ENCODE measurements at regions not wholly inside any gene's neighbourhood (a gene's known extent, or its start where the extent isn't known, plus 50 kb on each side); places are given as distances from the start of the nearest gene placed in this dataset.

DNA sequence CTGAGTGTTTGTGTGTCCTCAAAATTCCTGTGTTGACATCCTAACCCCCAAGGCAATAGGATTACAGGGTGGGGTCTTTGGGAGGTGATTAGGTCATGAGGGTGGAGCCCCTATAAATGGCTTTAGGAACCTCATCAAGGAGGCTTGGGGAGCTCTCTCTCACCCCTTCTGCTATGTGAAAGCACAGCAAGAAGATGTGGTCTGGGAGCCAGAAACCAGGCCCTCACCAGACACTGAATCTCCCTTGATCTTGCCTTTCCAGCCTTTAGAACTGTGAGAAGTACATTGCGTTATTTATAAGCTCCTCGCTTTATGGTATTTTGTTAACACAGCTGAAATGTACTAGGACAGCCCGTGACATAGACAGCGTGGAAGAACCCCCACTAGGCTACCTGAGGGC is 712.0 kb upstream of the SGCG start:
- DNase-seq, result no peak

DNA sequence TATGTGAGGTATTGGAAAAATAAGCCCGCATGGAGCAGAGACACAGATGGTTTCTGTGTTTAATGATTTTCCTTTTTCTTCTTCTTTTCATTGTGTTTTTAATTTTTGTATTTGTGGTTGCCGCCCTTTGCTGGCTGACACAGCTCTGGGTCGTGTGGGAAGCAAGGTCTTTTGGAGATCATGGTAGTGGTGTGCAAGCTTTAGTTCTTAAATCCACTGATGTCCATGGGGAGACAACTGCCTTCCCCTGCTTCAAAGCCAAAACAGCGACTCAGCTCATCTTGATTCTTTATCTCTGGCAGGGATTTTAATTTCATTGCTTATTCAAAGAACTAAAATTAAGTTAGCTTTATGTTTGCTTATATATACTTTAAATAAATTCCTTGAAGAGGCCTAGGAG is 711.3 kb upstream of the SGCG start:
- no peak for DNase-seq

DNA sequence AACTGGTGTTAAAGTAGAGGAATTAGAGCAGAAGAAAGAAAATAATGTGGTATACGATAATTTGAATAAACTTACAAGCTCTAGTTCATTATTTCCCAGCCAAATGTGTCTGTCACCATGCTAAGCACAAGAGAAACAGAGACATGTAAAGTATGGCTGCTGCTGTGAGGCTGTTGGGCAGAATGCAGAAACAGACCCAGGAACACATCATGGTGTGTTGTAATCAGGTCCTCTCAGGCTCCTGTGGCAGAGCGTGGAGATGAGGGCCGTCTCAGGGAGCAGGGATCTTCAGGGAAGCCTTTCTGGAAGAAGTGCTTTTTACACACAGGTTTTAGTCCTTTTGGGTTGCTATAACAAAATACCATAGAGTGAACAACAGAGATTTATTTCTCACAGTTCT is 710.7 kb upstream of the SGCG start:
- no peak for DNase-seq

DNA sequence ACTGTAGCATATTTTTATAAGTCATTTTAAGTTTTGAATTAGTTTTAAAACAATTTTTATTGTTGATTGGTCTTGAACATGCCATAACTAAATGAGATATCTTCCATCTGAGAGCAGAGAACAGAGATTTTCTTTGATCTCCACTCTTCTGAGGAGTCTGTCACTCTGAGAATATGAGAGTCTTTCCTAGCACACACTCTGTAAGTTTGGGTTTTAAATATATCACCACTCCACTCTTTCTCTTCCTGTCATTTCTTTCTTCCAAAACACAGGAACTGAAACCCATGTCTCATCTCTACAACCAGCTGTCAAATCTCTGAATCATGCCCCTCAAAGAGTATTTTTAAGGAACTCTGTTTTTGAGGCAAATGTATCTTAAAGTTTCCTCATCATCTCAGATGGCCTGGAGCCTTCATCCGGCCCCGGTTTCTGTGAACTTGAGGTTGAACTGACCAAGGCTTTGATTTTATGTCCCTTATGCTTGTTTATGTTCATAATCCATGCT is 698.2 kb upstream of the SGCG start:
- no peak for DNase-seq

DNA sequence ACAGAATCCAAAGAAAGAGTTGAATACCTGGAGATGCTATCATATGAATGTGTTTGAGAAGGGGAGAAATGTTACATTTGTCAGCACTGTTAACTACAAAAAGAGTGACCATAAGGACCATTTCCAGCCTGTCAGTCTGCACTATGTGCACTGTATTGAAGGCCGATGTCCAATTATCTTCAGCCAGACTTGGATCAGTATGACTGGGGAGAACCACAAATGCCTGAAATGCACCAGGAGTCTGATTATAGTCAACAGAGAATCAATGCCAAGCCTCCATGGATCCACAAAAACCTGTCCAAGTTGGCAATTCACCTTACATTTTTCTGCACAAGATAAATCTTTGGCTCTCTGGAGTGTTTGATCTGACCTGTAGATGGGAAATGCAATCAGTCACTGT is 697.5 kb upstream of the SGCG start:
- DNase-seq, result no peak

DNA sequence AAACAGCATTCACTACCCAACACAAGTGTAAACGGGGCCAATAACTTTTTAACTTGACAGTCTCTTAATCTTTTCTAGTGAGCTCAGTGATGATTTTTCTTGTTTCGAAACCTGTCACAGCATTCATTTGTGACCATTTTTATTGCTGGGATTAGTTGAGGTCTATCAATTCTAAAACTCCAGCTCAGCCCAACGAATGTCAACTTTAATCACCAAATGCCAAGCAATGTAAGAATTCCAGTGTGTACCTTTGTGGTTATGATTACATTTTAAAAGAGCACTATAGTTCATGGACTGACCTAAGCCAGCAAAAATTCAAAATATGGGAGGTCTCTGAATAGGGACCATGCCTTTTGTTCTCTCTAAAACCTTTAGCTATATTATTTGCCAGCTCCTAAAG is 694.3 kb upstream of the SGCG start:
- DNase-seq, result no peak

DNA sequence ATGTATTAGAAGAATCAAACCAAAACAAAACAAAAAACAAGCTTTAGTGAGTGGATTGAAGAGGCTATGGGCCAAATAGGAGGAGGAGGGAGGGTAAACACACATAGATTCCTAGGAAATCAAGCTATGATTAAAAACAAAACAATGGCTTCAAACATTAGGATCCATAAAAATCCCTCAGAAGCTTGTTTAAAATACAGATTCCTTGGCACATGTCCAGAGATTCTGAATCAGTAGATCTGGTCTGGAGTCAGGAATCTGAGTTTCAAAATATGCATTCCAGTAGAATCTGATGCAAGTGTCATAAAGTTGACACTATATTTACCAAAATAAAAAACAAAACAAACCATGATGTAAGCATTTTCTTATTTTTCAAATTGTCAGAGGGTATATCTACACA is 692.8 kb upstream of the SGCG start:
- no peak for DNase-seq

DNA sequence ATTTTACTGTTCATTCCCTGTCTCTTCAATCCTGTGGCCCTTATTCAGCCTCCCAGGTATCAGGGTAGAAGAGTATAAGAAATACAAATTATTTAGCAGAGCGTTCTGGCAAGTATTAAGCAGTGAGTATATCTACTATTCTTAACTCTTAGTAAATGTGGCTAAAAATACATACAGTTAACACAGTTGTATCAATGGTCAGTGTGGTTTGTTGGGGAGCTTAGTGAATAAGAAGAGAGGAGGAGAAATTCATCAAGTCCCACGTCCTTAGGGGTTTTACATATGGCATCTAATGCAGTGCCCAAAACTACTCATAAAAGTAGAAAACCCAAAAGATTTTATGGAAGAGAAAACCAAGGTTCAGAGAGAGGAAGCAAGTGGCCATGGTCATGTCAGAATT is 691.0 kb upstream of the SGCG start:
- DNase-seq, result no peak

DNA sequence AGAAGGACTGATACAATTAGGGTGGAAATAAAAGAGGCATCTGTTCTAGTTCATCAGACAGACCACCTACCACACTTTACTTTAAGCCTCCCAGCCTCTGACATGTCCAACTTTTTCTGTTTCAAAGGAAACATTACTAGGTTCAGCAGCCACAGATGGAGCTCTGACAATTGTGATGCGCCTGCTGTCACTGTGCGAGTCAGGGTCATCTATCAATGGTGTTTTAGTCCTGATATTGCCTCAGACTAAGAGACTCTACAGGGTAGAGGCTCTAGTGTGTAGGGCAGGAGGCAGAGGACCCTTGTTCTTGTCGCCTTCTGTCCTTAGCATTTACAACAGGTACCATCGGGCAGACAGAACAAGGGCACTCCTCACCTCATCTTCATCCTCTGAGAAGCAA is 685.0 kb upstream of the SGCG start:
- no peak for DNase-seq

DNA sequence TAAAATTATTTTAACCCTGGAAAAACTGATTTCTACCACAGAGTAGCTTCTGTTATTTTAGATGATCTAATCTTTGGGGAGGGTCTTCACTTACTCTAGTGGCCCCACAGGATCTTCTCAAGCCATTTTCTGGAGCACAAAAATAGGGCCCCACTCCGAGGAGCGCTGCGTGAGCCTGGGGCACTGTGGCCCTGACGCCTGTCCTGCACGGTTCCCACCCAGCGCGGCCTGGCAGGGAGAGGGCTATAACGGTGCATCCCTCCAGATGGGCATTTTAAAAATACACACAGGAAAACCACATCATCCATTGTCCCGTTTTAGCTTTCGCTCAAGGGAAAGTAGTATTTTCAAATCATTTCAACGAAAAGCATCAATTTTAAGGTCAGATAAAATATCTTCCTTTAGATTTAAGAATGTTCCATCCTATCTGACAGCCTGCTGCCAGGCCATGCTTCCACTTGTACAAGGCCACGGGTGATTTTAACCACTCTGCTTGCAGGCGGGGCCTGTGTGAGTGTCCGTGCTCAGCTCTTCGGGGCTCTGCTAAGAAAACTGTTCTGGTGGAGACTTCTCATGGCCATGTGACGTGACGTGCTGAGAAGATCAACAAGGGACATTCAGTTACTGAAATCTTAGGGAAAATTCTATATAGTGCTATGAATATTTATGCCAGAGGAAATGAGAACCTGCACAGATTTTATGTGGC is 683.8 kb upstream of the SGCG start:
- no peak for DNase-seq

DNA sequence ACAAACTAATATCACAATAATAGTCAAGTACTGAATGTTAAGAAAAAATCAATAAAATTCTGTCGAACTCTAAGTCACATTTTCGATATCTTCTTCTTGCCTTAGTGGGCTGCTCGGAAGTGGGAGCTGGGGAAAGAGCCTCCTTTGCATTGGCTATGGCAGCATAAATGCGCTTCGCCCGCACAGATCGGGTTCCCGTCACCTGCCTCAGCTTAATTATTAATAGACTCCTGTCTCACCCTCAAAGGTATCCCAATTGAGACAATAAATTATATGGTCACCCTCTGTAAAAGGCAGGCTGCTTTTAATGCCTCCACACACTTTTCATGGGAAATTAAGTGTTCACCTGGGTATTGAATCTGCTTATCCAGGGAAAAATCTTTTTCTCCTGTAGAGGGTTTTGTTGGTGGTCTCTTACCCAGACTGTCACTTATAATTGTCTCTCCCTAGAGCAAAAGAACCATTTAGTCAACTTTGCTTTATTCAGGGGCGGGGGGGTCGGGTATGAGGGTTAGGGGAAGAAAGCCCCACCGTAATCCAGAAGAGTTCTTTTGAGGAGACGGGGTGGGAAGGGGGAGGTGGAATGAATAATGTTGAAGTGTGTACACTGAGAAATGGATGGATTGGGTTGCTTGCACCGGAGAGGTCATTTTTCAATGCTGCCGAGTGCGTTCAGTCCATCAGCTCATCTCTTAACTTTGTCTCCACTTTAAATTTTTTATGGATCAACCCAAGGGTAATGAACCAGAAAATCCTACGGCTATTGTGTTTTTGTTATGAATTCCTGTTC is 682.6 kb upstream of the SGCG start:
- no peak for DNase-seq

DNA sequence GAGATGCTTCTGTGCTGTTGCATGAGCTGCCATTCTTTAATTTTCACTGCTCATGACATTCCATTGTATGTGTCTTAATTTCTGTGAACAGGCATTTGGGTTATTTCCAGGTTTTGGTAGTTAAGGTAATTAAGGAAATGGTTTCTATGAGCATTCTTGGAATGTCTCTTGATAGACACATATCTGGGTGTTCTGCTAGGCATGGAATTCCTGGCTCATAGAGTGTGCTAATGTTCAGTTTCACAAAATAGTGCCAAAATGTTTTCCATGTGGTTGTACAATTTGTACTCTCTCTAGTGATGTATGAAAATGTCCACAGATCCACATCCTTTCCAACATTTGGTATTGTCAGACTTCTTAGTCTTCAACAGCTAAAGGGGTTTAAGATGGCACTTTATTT is 680.9 kb upstream of the SGCG start:
- no peak for DNase-seq

DNA sequence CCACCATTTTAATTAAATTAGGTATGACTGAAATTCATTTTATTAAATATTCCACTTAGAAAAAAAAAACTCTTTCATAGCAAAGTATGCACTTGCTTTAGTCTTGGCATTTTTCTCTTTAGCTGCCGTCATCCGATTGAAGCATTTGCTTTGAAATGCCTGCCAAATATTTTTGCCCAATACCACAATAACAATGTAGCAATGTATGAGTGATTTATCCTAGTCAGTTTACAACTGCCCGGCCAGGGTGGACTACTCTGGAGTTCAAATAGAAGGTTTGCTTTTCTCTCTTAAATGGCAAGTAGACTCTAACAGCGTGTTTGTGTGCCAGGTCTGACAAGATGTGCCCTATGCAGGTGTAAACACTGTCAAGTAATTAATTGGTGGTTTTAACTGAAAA is 675.3 kb upstream of the SGCG start:
- no peak for DNase-seq

DNA sequence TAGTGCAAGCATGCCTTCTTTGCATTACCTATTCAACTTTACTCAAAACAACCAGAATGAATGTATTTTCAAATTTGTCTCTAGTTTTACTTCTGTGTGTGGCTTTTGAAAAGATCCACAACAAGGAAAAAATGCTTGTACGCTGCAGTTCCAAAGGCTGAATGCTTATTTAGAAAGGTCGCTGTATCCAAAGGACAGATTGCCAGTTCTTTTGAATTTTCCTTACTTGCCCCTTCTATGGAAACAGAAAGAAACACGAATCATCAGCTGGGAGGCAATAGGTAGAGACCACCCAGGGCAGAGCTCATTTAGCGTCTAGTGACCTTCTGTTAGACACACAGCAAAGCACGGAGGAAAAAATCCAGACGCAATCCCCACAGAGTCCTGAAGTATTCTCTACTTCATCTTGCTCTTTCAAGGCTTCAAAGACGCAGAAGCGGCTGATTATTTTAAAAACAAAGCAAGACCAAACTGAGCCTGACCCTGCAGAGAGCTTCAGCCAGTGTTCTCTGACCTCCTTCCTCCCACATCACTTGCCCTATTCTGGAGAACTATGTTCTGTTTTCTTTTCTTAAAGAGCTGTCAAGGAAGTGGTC is 674.6 kb upstream of the SGCG start:
- no peak for DNase-seq

DNA sequence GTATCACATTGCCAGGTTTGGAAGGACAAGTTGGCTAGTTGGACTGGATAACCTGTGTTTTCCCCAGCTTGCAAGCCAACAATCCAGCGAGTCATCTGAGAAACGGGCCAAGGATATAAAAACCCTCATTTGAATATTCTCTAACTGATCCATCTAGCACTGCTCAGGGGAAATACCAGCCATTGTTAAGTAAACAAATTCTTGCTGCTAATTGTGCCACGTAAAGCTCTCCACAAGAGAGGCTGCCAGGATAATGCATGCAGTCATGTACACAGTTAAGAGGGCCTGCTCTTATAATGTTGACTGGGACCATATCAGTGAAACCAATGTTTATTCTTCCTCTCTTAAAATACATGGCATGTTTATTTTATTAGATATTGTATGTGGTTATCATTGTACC is 663.2 kb upstream of the SGCG start:
- no peak for DNase-seq

DNA sequence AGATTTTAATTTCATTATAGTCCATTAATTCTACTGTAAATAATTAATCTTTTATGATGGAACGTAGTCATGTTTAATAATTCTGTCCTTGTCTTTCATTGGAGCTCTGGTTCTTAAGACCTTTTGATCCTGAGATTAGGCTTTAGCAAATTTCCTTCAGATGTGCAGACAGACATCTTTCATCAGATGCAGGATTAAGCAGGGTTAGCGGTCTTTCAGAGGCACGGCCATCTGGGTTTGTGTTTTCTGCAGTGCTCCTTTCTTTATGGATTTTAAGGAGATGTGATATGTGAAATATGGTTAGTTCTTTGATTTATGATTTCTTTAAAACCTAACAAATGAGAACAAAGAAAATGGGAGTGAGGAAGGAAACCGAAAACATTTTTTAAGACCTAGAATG is 643.9 kb upstream of the SGCG start:
- DNase-seq, result no peak

DNA sequence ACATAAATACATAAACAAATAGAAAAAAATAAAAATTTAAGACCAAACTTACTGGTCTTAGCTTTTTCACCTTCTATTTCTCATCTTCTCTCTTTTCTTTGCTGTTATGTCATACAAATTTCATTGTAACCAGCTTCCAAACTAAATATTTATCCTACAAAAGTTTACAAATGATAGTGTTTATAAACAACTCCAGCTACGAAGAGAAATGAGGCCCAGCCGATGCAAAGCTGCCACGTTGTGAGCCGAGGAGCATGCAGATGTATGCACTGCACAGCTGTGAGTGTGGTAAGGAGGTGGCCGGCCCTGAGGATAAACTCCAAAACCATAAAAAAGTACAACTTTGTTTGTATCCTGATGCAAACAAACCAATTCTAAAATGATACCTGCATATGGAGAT is 642.4 kb upstream of the SGCG start:
- DNase-seq, result no peak

DNA sequence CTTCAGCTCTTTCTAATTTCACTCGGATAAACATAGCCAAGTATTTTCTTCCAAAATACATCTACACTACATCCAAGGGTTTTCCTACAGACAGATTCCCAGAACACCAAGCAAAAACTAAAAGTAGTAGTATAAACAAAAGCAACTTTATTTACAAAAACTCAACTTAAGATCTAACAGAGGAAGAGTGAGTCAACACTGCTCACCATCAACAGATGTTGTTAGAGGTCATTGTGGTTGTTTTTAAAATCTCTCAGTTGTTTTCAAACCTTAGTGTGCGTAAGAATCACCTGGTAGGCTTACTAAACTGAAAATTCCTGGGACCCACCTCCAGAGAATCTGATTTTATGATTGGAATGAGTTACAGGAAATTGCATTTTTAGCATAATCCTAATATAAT is 631.7 kb upstream of the SGCG start:
- DNase-seq, result no peak

DNA sequence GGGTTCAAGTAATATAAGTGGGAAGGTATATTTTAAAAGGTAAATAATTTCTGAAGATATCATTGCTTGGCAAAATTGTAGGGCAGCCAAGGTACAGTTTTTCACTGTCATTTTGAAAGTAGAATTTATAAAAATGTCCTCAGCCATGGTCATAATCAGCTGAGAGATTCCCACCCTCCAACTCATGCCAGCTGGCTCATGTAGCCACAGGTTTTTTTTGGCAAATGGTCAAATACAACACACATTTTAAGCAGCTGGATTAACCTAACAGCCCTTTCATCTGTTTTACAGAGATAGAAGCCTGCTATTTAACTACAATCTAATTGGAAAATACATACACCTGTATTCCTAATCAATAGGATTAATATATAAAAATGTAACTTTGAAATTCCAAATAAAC is 619.2 kb upstream of the SGCG start:
- DNase-seq, result no peak

DNA sequence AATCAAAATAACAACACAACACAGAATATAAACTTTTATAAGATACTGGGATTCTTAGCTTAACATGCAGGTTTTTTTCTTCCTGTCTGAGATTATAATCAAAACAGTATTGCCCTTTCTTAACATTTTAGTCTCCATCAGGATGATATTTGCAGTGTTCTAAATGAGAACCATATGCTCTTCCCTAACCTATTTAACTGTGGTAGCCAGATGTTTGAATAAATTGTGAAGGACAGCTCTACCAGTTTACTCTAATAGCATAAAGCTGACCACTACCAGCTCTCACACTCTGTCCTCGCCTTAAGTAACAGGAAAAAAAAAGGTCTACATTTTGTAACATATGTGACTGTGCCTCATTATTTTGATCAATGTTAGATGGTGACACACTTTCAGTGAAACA is 618.7 kb upstream of the SGCG start:
- no peak for DNase-seq

DNA sequence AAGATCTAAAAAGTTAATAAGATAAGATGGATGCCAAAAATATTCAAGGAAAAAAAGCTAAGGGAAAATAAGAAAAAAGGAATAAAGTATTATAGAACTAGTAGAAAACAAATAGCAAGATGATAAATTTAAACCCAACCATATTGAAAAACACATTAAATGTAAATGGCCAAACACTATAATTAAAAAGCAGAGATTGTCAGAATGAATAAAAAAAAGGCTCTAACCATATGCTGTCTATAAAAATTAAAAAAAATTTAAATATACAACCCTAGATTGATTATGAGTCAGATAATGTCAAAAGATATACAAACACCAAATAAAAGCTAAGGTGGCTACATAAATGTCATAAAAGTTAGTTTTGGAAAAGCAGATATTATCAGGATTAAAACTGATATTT is 617.5 kb upstream of the SGCG start:
- DNase-seq, result no peak

DNA sequence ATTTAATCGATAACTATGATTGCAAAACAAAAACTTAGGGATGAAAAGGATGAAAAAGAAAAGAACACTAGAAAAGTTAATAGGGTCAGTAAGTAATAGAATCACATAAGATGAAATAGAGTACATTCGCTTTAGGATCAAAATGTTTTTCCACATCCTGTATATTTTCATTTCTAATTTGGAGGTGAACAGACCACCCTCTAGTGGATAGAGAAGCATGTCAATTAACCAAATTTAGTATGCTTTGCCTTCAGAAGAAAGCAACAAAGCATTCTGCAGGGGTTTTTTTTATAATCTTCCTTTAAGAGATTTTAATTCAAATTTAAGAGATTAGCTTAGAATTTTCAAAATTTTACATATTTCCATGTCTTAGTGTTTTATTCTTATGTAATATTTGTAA is 611.0 kb upstream of the SGCG start:
- no peak for DNase-seq

DNA sequence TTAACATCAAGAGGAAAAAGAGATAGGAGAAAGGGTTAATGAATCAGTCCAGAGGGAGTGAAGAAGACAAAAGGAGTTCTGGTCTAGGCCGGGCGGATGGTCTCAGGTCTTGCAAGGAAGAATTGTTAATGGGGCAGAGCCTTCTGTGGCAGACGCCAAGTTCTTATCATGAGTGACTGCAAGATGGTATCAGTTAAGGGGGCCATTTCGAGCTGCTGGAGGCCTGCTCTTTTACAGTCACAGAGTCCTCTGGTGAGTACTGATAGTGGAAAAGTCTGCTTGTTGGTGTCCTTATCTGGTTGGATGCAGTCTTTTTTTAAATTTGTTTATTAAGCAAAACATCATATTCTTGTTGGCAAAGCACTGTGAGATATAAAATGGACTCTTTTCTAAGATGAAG is 590.9 kb upstream of the SGCG start:
- DNase-seq, result no peak

DNA sequence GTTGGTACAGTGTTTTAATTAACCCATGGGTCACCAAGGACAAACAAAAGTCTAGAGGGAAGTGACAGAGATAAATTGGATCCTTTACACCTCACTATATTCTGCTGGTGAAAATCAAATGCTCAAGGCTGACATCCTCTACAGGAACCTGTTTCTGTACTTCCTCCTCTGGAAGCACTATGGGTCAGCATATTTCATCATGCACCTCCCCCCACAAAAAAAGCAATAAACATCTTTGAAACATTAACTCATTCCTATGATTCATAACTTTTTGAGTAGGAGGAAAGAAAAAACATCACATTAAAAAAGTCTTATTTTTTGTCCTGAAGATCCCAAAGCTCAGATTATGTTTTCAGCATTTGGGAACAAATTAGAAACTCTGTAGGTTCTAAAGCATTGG is 588.3 kb upstream of the SGCG start:
- no peak for DNase-seq

Measured in NK-92 treated with Interleukin-12 subunit alpha and Interleukin-12 subunit beta, amount 100 ng/mL, for 24 hours (cell line).